GM21360 (cell line): ENCODE measurements at regions not wholly inside any gene's neighbourhood (a gene's known extent, or its start where the extent isn't known, plus 50 kb on each side); places are given as distances from the start of the nearest gene placed in this dataset.

ENCODE experiments used
- ATAC-seq: cut with Tn5 transposase; IDR thresholded peaks from one replicate; pipeline ENCODE4 v1.9.1; 2021; ENCODE audit warnings: mild to moderate bottlenecking, moderate library complexity; ENCODE audit not compliant: unreplicated experiment

- ATAC-seq = no peak
Observed at GRCh38 chr18:39039813-39040212, 1474.2 kb upstream of the CELF4 start.

- no peak for ATAC-seq
Observed at GRCh38 chr18:39037925-39038324, 1472.3 kb upstream of the CELF4 start.

DNA sequence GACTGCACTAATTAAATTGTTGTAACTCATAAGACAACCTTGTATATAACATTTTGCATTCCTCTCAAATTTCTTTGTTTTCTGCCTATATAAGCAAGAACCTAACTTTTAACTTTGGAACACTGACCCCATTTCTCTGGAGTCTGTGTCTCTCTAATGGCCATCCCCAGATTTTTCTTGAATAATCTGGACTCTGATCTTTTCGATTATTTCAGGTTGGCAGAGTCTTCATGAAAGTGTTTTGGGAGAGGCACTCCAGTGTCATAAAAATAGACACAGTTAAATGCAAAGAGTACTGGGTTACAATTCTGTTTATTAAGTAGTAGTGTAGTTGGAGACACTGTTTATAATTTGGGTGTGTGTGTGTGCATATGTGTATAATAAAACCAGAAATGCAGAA is 1467.7 kb upstream of the CELF4 start:
- ATAC-seq = no peak

GRCh38 chr18:39031647-39032046 is 1466.0 kb upstream of the CELF4 start:
- no peak for ATAC-seq

GRCh38 chr18:39030124-39030655 is 1464.6 kb upstream of the CELF4 start:
- ATAC-seq = no peak

DNA sequence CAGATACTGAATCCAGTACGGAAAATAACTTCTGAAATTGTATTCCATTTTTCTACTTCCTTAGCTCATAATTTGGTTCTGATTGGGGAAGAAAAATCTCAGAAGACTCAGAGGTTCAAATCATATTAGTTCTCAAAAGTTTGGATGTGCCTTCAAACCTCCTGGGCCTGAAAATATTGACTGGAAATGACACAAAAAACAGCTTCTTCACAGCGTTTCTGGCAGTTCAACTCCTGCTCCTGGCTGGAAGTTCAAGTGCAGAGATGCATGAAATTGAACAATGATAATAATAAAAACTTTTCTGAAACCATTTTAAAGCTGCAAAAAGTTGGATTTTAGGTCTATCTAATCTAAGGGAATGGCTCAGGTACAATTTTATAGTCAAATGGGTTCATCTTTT is 1459.9 kb upstream of the CELF4 start:
- no peak for ATAC-seq

- no peak for ATAC-seq
Observed at GRCh38 chr18:39019989-39020388, 1454.4 kb upstream of the CELF4 start.

- ATAC-seq = no peak
Observed at GRCh38 chr18:39007031-39007902, 1441.7 kb upstream of the CELF4 start.

- no peak for ATAC-seq
Observed at GRCh38 chr18:38996056-38996455, 1430.5 kb upstream of the CELF4 start.

DNA sequence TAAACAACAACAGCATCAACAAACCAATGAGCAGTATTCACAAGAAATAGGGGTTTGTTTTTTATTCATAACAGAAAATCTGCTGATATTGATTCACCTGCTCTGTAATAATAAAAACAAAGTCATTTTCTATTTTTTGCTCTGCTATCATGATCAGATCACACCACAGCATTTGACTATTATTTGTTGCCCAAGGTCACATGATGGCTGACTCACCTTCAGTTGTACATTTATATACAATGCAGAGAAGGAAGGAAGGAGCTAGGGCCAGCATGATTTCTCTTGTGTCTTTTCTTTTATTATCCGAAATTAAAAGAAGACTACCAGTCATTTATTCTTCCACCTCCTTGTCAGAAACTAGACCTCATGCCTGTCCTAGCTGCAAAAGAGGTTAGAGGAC is 1427.7 kb upstream of the CELF4 start:
- no peak for ATAC-seq

GRCh38 chr18:38984968-38985367 is 1419.4 kb upstream of the CELF4 start:
- ATAC-seq = no peak

DNA sequence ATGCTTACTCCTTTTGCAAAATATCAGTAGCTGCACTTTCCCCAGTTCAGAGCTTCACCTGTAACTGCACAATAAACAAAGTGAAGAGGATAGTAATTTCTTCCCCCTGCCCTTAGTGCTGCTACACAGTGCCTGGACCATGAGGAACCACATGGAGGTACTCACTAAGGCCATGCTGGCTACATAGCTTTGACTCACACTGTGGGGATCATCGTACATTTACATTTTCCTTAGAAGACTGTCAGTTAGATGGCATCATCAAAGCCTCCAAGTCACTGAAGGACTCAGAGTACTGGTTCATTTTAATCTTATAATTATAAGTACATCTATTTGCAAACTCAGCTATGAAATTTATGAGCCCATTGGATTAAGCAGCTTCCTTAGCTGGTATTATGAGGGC is 1416.5 kb upstream of the CELF4 start:
- ATAC-seq = no peak

DNA sequence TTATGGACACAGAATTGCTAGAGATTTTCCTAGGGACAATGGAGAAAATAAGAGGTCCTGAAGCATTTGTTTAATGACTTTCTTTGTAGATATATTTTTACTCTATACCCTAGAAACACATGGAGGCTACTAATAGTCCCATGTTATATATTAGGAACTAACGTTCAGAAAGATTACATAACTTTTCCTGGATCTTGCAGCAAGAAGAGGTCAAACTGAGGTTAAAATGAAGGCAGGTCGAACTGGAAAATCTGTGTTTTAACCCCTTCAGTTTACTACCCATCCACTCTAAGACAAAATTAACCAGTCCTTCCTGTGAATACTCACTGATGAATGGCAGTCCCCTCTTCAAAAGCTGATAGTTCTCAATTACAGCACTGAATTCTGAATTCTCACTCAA is 1415.8 kb upstream of the CELF4 start:
- ATAC-seq = no peak

DNA sequence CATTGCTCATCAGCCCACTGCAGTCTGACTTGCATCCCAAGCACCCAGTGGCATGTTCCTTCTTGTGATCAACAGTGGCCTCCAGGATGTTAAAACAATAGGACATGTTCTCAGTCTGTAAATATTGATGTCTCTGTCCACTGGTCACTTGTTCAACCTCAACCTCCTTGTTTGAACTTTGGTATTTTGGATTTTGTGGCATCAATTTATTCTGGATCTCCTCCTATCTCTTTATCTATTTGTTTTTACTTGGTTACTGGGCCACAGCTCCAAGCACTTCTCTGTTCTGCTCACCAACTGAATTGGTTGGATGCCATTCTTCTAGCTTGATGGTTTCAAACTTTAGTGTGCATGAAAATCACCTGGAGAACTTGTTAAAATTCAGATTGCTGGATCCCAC is 1414.8 kb upstream of the CELF4 start:
- no peak for ATAC-seq

DNA sequence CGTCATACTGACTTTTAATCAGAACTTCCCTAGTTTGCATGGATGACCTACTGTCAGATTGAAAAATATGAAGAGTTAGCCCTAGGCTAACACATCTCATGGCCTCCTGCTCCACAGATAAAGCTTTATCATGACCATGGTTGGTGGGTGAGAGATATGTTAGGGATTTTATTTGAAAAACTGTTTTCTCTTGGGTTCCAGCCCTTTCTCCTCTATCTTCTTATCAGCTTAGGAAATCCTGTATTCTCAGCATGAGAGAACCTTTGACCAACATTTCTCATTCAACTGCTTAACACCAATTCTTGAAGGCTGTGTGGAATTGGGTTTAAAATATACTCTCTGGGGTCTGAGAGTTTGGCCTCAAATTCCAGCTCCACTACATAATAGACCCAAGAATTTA is 1407.0 kb upstream of the CELF4 start:
- ATAC-seq = no peak

GRCh38 chr18:38971881-38972280 is 1406.3 kb upstream of the CELF4 start:
- ATAC-seq = no peak

- ATAC-seq = no peak
Observed at GRCh38 chr18:38966841-38967240, 1401.2 kb upstream of the CELF4 start.

DNA sequence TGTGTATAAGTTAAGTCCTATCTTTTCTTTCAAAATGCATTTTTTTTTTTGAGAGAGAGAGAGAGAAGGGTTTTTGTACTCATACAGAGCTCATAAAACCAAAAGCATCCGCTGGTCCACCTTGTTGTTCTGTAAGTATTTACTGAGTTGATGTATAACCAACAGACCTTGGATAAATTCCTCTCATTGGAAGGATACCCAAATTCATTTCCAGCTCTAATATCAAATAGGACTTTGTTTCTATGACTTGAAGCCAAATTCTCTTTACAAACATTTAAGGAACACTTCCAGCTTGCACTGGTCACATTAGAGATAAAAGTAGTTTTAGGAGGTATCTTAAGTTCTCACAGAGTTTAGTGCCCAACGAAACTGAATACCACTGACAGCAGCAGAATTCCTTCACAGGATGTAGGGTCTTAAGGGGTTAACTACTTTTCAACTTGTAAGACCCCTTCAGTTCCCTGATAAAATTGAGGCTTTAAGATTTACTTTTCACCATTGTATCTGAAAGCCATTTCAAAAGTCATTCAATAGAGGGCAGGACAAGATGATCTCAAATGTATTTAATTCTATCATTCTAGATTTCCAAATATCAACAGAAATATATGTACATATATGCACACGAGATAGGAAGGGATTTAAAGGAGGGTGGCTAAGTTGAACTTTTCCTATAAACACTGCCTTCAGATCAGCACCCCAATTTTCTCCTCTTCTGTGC is 1398.5 kb upstream of the CELF4 start:
- no peak for ATAC-seq

- no peak for ATAC-seq
Observed at GRCh38 chr18:38961880-38962279, 1396.3 kb upstream of the CELF4 start.

- ATAC-seq = no peak
Observed at GRCh38 chr18:38957736-38958135, 1392.1 kb upstream of the CELF4 start.

- no peak for ATAC-seq
Observed at GRCh38 chr18:38956068-38956467, 1390.5 kb upstream of the CELF4 start.

GRCh38 chr18:38951633-38952032 is 1386.0 kb upstream of the CELF4 start:
- ATAC-seq = no peak
